PC-9 (cell line): ENCODE measurements at regions not wholly inside any gene's neighbourhood (a gene's known extent, or its start where the extent isn't known, plus 50 kb on each side); places are given as distances from the start of the nearest gene placed in this dataset.

Source experiments
- CTCF ChIP-seq: fragments of 200-600 bp; sonication (generic); conservative IDR thresholded peaks from 2 replicates; pipeline ENCODE4 v1.6.1; 2017; ENCODE audit warnings: mixed run types, antibody characterized with exemption, mild to moderate bottlenecking, moderate library complexity
- EZH2 ChIP-seq: fragments of 200-600 bp; sonication (generic); IDR thresholded peaks from 2 replicates; pipeline ENCODE4 v1.8.0; 2017; ENCODE audit warnings: antibody characterized with exemption, low read depth

GRCh38 chr4:23630110-23630509 lies 259.7 kb downstream of the PPARGC1A start:
- TF ChIP-seq CTCF, result no peak
- TF ChIP-seq EZH2, result no peak
